H1 (cell line): ENCODE measurements at regions not wholly inside any gene's neighbourhood (a gene's known extent, or its start where the extent isn't known, plus 50 kb on each side); places are given as distances from the start of the nearest gene placed in this dataset.

ENCODE experiments used
- CTCF ChIA-PET: fragments of 300-600 bp; sonication (Branson Sonifier 250); formaldehyde crosslinking; loops from one replicate; lab custom pipeline; 2021; ENCODE audit not compliant: partially characterized antibody; lab: Charles Lee
- POLR2A ChIA-PET: fragments of 300-600 bp; sonication (Branson Sonifier 250); formaldehyde crosslinking; loops from one replicate; lab custom pipeline; 2021; ENCODE audit warnings: inconsistent platforms; ENCODE audit not compliant: partially characterized antibody; lab: Charles Lee
- DNase-seq, 2 experiments: peaks; one replicate each; pipeline versions ENCODE4 v3.0.0 to v3.0.0-alpha.2; 2010 to 2022; ENCODE audit warnings: low spot score in 2 of 2, low read depth in 1 of 2, mixed read lengths in 1 of 2
- FAIRE-seq: peaks from 2 replicates; lab custom pipeline; 2011; peaks lifted over from hg19 to GRCh38; lab: Jason Lieb, UNC
- H2AFZ ChIP-seq: 2 replicates; pipeline ENCODE4 v1.8.1; 2012; ENCODE audit warnings: low read length, inconsistent platforms
- H2AK5ac ChIP-seq: 2 replicates; pipeline ENCODE4 v1.6.1; 2013; ENCODE audit warnings: low read depth, low read length
- H2BK120ac ChIP-seq: replicated peaks from 2 replicates; pipeline ENCODE3; 2013; ENCODE audit warnings: low read depth, low read length, inconsistent platforms
- H2BK12ac ChIP-seq: 2 replicates; pipeline ENCODE4 v1.6.1; 2013; ENCODE audit warnings: low read depth, low read length
- H2BK15ac ChIP-seq: 2 replicates; pipeline ENCODE4 v1.6.1; 2013; ENCODE audit warnings: low read length
- H2BK20ac ChIP-seq: 2 replicates; pipeline ENCODE4 v1.6.1; 2013; ENCODE audit warnings: low read length
- H2BK5ac ChIP-seq: 2 replicates; pipeline ENCODE4 v1.6.1; 2013; ENCODE audit warnings: low read depth, low read length
- H3K14ac ChIP-seq: 2 replicates; pipeline ENCODE4 v1.6.1; 2013; ENCODE audit warnings: inconsistent platforms; ENCODE audit not compliant: insufficient read length
- H3K18ac ChIP-seq: 2 replicates; pipeline ENCODE4 v1.6.1; 2013; ENCODE audit warnings: low read length; ENCODE audit errors: extremely low read depth
- H3K23ac ChIP-seq: 2 replicates; pipeline ENCODE4 v1.6.1; 2013; ENCODE audit warnings: inconsistent platforms; ENCODE audit not compliant: insufficient read length
- H3K23me2 ChIP-seq: 2 replicates; pipeline ENCODE4 v1.6.1; 2013; ENCODE audit warnings: low read depth, low read length
- H3K27ac ChIP-seq: 2 replicates; pipeline ENCODE4 v1.6.1; 2011; ENCODE audit warnings: low read depth, low read length, inconsistent platforms
- H3K27me3 ChIP-seq, 4 experiments: replicated peaks in 1 of 4; 1 replicate in 1 of 4; 2 replicates in 3 of 4; pipeline versions ENCODE4 v1.6.1 to v1.8.1; 2011 to 2013; ENCODE audit warnings: low read length in 3 of 4, mild to moderate bottlenecking in 3 of 4, inconsistent platforms in 2 of 4, mixed read lengths in 2 of 4, moderate library complexity in 1 of 4; ENCODE audit not compliant: control insufficient read depth in 3 of 4, insufficient read depth in 3 of 4; ENCODE audit errors: extremely low read depth in 1 of 4
- H3K36me3 ChIP-seq, 4 experiments: 2 replicates each; pipeline versions ENCODE4 v1.6.1 to v1.8.1; 2011 to 2013; ENCODE audit warnings: mild to moderate bottlenecking in 4 of 4, low read length in 3 of 4, moderate library complexity in 2 of 4, control low read depth in 1 of 4, inconsistent platforms in 1 of 4; ENCODE audit not compliant: insufficient read depth in 4 of 4, control insufficient read depth in 2 of 4
- H3K4ac ChIP-seq: replicated peaks from 2 replicates; pipeline ENCODE3; 2013; ENCODE audit warnings: low read length, low read depth, mixed read lengths, inconsistent platforms; ENCODE audit not compliant: insufficient read length
- H3K4me1 ChIP-seq, 4 experiments: replicated peaks in 1 of 4; 1 replicate in 1 of 4; 2 replicates in 3 of 4; pipeline versions ENCODE4 v1.6.1 to v1.8.1; 2011 to 2013; ENCODE audit warnings: low read length in 3 of 4, inconsistent platforms in 2 of 4, mixed read lengths in 1 of 4; ENCODE audit not compliant: insufficient read depth in 4 of 4, control insufficient read depth in 3 of 4
- H3K4me2 ChIP-seq, 2 experiments: 2 replicates each; pipeline versions ENCODE4 v1.6.1 to v1.8.1; 2011 to 2013; ENCODE audit warnings: low read depth in 2 of 2, low read length in 2 of 2, control low read depth in 1 of 2, inconsistent platforms in 1 of 2, mild to moderate bottlenecking in 1 of 2; ENCODE audit not compliant: insufficient read depth in 1 of 2
- H3K4me3 ChIP-seq, 4 experiments: fragments of 200-600, 300-600 bp in 1 of 4; sonication (generic), shearing (Covaris generic), sonication (Bioruptor Twin) in 1 of 4; 2 replicates each; pipeline versions ENCODE4 v1.5.1 to v1.8.1; 2011 to 2016; ENCODE audit warnings: low read length in 4 of 4, low read depth in 3 of 4, control low read depth in 2 of 4, inconsistent platforms in 2 of 4, mild to moderate bottlenecking in 2 of 4, mixed read lengths in 1 of 4, moderate library complexity in 1 of 4; ENCODE audit not compliant: insufficient read depth in 2 of 4; ENCODE audit errors: extremely low read depth in 1 of 4
- H3K56ac ChIP-seq: replicated peaks from 2 replicates; pipeline ENCODE3; 2013; ENCODE audit warnings: low read depth, mild to moderate bottlenecking, mixed read lengths, low read length, inconsistent platforms; ENCODE audit not compliant: insufficient read length
- H3K79me1 ChIP-seq: 2 replicates; pipeline ENCODE4 v1.6.1; 2013; ENCODE audit warnings: low read depth, low read length, control low read depth
- H3K79me2 ChIP-seq, 2 experiments: 2 replicates each; pipeline versions ENCODE4 v1.6.1 to v1.8.1; 2012 to 2013; ENCODE audit warnings: low read length in 2 of 2, mild to moderate bottlenecking in 2 of 2, inconsistent platforms in 1 of 2; ENCODE audit not compliant: insufficient read depth in 2 of 2, control insufficient read depth in 1 of 2
- H3K9ac ChIP-seq, 4 experiments: replicated peaks in 1 of 4; 1 replicate in 1 of 4; 2 replicates in 3 of 4; pipeline versions ENCODE4 v1.6.1 to v1.8.1; 2011 to 2013; ENCODE audit warnings: low read depth in 3 of 4, low read length in 3 of 4, control low read depth in 2 of 4, mild to moderate bottlenecking in 2 of 4, moderate library complexity in 2 of 4, inconsistent platforms in 1 of 4; ENCODE audit errors: extremely low read depth in 1 of 4
- H3K9me3 ChIP-seq, 2 experiments: 2 replicates each; pipeline versions ENCODE4 v1.6.1 to v1.8.1; 2012 to 2013; ENCODE audit warnings: mild to moderate bottlenecking in 2 of 2, moderate library complexity in 2 of 2, control low read depth in 1 of 2, inconsistent platforms in 1 of 2, low read depth in 1 of 2, low read length in 1 of 2, mixed read lengths in 1 of 2; ENCODE audit not compliant: insufficient read depth in 2 of 2
- H4K20me1 ChIP-seq, 2 experiments: replicated peaks in 1 of 2; 2 replicates each; pipeline versions ENCODE3 to v1.8.1; 2011 to 2013; ENCODE audit warnings: inconsistent platforms in 2 of 2, low read length in 2 of 2, mild to moderate bottlenecking in 1 of 2; ENCODE audit not compliant: insufficient read depth in 2 of 2, control insufficient read depth in 1 of 2
- H4K5ac ChIP-seq: 2 replicates; pipeline ENCODE4 v1.6.1; 2013; ENCODE audit warnings: low read length, low read depth, mixed read lengths, inconsistent platforms; ENCODE audit not compliant: insufficient read length
- H4K8ac ChIP-seq: 2 replicates; pipeline ENCODE4 v1.8.0; 2013; ENCODE audit warnings: mild to moderate bottlenecking, moderate library complexity, low read length, inconsistent platforms; ENCODE audit not compliant: insufficient read depth; ENCODE audit errors: extremely low read depth
- H4K91ac ChIP-seq: replicated peaks from 2 replicates; pipeline ENCODE3; 2013; ENCODE audit warnings: low read length, mixed read lengths, inconsistent platforms; ENCODE audit not compliant: insufficient read length
- BCL11A ChIP-seq, 2 experiments: IDR thresholded peaks; one replicate each; pipeline ENCODE4 v1.6.1; 2011; ENCODE audit warnings: low read depth in 2 of 2, low read length in 2 of 2, mild to moderate bottlenecking in 2 of 2
- CBX5 ChIP-seq: fragments of 300-800, 300-1000 bp; sonication (generic); IDR thresholded peaks from 2 replicates; pipeline ENCODE4 v1.7.1; 2016; ENCODE audit warnings: antibody characterized with exemption, low read length, low read depth
- FOSL1 ChIP-seq: IDR thresholded peaks from 2 replicates; pipeline ENCODE4 v1.6.1; 2011; ENCODE audit warnings: mild to moderate bottlenecking, low read depth, low read length, moderate library complexity; ENCODE audit not compliant: insufficient read depth
- GABPA ChIP-seq: IDR thresholded peaks from 2 replicates; pipeline ENCODE4 v1.6.1; 2011; ENCODE audit warnings: mild to moderate bottlenecking, low read length, moderate library complexity, borderline replicate concordance; ENCODE audit not compliant: insufficient read depth
- MAFK ChIP-seq: IDR thresholded peaks from 2 replicates; pipeline ENCODE4 v1.6.1; 2012; ENCODE audit warnings: low read depth, mild to moderate bottlenecking, improper control_type of control experiment, low read length
- NANOG ChIP-seq: IDR thresholded peaks from 2 replicates; pipeline ENCODE4 v1.6.1; 2011; ENCODE audit warnings: low read length, low read depth, mild to moderate bottlenecking, inconsistent platforms; ENCODE audit not compliant: insufficient read depth, poor library complexity, severe bottlenecking
- PHF8 ChIP-seq: fragments of 200-600 bp; sonication (generic); conservative IDR thresholded peaks from 2 replicates; pipeline ENCODE4 v1.7.1; 2012; ENCODE audit warnings: low read depth, mild to moderate bottlenecking, inconsistent platforms, low read length, moderate library complexity
- RAD21 ChIP-seq, 2 experiments: IDR thresholded peaks in 1 of 2; conservative IDR thresholded peaks in 1 of 2; 2 replicates each; pipeline ENCODE4 v1.6.1; 2011; ENCODE audit warnings: low read depth in 2 of 2, low read length in 2 of 2, improper control_type of control experiment in 1 of 2, inconsistent platforms in 1 of 2, mild to moderate bottlenecking in 1 of 2, moderate library complexity in 1 of 2
- RNF2 ChIP-seq: fragments of 200-900, 300-1000 bp; sonication (generic); IDR thresholded peaks from 2 replicates; pipeline ENCODE4 v1.7.1; 2016; ENCODE audit warnings: borderline replicate concordance, low read depth, mild to moderate bottlenecking, antibody characterized with exemption, low read length; ENCODE audit not compliant: poor library complexity, severe bottlenecking; ENCODE audit errors: missing control alignments
- TEAD4 ChIP-seq: IDR thresholded peaks from 2 replicates; pipeline ENCODE4 v1.6.1; 2012; ENCODE audit warnings: low read depth, low read length, inconsistent platforms, mixed read lengths
- USF2 ChIP-seq: IDR thresholded peaks from 2 replicates; pipeline ENCODE4 v1.6.1; 2011; ENCODE audit warnings: low read length, improper control_type of control experiment
- WGBS, 2 experiments: shearing (Covaris generic) in 1 of 2; methylation state at CpG; one replicate each; pipeline versions ENCODE4 v1.1.6 to v1.1.7; 2013 to 2015; ENCODE audit warnings: low lambda C conversion rate in 2 of 2, mixed read lengths in 2 of 2, inconsistent platforms in 1 of 2, low coverage in 1 of 2, missing lambda C conversion rate in 1 of 2; ENCODE audit not compliant: insufficient replicate concordance in 2 of 2, insufficient coverage in 1 of 2, insufficient read length in 1 of 2; ENCODE audit errors: extremely low coverage in 1 of 2, missing lambda C conversion rate in 1 of 2; 5-methylcytosine and 5-hydroxymethylcytosine counted together

GRCh38 chr2:4357121-4357520 lies 653.7 kb downstream of the DCDC2C start:
- H3K14ac ChIP-seq, result no peak overlapping the region
- H3K23ac ChIP-seq, result no peak overlapping the region
- no peak overlapping the region for H3K56ac ChIP-seq
- no peak overlapping the region for H3K4me2 ChIP-seq
- H3K9me3 ChIP-seq, result peaks cover 4 to 6% of the 10 kb centered on the region in 2 experiments; a peak in 2 of 4 replicates
- no peaks in the 10 kb centered on the region for H3K27me3 ChIP-seq
- no peak overlapping the region for H2BK20ac ChIP-seq
- FAIRE-seq (no peak), DNase-seq (no peak)
- no peak overlapping the region for H2AK5ac ChIP-seq
- no peak overlapping the region for H3K4ac ChIP-seq
- no peak overlapping the region for H2BK120ac ChIP-seq
- H4K20me1 ChIP-seq, result no peaks in the 10 kb centered on the region
- H4K5ac ChIP-seq, result no peak overlapping the region
- H4K8ac ChIP-seq, result no peak overlapping the region
- H3K36me3 ChIP-seq, result no peaks in the 10 kb centered on the region; a peak in 3 of 8 replicates
- no peaks in the 10 kb centered on the region for H3K23me2 ChIP-seq
- TF ChIP-seq PHF8 (no peak), TEAD4 (no peak), NANOG (no peak), FOSL1 (no peak), RNF2 (no peak), USF2 (no peak), RAD21 (IDR thresholded peaks at IDR 0.05 in 1 of 2, conservative IDR thresholded peaks at IDR 0.05 in 1 of 2; ENCODE audit: low read depth in 2 of 2, low read length in 2 of 2) (no peak), CBX5 (no peak), GABPA (no peak), MAFK (no peak), BCL11A (IDR thresholded peaks at IDR 0.05; ENCODE audit: low read depth in 2 of 2, low read length in 2 of 2) (no peak)
- no peak overlapping the region for H3K9ac ChIP-seq
- H4K91ac ChIP-seq, result no peak overlapping the region
- POLR2A ChIA-PET, result no interaction called here
- H3K79me1 ChIP-seq, result no peaks in the 10 kb centered on the region
- no peak overlapping the region for H2BK5ac ChIP-seq
- no peaks in the 10 kb centered on the region for H3K79me2 ChIP-seq
- no peak overlapping the region for H3K4me3 ChIP-seq
- H2BK12ac ChIP-seq, result no peak overlapping the region
- H3K4me1 ChIP-seq, result no peaks in the 10 kb centered on the region
- 97% methylated on average over 8 of the region's 8 CpGs; no CpG with 5 or more reads in 1 of the 2 experiments for WGBS, 2 experiments
- H2BK15ac ChIP-seq, result no peak overlapping the region
- H3K27ac ChIP-seq, result no peak overlapping the region
- CTCF ChIA-PET, result interaction anchor here (1.2 kb wide), 1 partner anchor 358 kb away, joined by 3 read pairs; no protein-coding TSS in a partner anchor
- H3K18ac ChIP-seq, result no peak overlapping the region
- no peak overlapping the region for H2AFZ ChIP-seq
